ENCODE measurements at regions not wholly inside any gene's neighbourhood (a gene's known extent, or its start where the extent isn't known, plus 50 kb on each side); places are given as distances from the start of the nearest gene placed in this dataset.

DNA sequence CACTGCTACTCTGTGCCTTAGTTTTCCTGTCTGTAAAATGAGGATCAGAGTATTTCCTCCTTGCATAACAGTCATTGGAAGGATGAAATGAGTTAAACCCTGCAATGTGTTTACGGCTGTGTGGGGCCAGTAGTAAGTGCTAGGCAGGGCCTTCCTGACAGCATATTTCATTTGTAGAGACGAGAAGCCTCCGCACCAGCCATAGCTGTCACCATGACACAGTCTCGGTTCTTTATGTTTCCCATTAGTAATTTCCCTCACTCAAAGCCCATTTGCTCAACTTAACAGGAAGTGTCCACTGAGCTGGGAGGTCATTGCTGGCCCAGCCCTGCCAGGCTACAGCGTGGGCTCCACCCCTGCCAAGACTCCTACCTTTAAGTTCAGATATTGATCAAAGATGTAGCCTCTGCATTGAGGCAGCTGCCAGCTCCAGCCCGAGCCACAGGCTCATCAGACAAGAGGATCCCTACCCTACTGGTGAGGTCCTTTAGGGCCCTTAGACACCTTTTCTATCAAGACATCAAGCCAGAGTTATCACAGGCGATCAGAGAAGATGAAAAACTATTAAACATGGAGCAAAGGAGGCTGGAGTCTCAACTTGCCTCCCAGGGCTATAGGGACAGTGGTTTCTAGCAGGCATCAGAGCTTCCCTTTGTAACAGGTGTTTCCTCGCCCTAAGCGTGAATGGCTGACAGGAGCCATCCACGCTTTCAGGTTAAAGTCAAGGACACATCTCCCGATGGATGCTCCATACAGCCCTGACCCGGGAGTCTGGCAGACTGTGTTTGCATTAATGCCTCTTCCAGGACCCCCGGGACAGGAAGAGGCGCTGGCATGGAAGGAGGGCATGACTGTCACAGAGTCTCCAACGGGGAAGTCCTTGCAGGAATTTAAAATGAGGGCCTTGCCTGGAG lies 251.7 kb downstream of the NDUFA10 start:
- H3K9me3 ChIP-seq (ENCODE audit: control insufficient read depth, low read length): peaks cover 5% of the 10 kb centered on the region
- H3K4me3 ChIP-seq (ENCODE audit: insufficient read depth, low read depth, low read length): no peak overlapping the region
- H3K4me1 ChIP-seq (ENCODE audit: control insufficient read depth, insufficient read depth, low read length): no peaks in the 10 kb centered on the region
- H3K36me3 ChIP-seq (ENCODE audit: control insufficient read depth, insufficient read depth, low read length): no peaks in the 10 kb centered on the region
- H3K27me3 ChIP-seq (ENCODE audit: control insufficient read depth, insufficient read depth, low read length, poor library complexity, severe bottlenecking): peaks cover 15% of the 10 kb centered on the region
- H3K27ac ChIP-seq (ENCODE audit: insufficient read depth, low read depth, low read length, poor library complexity, severe bottlenecking): no peak overlapping the region
- WGBS, 2 experiments: 93 to 95% methylated on average over 15 of the region's 15 CpGs

- H3K27ac ChIP-seq (ENCODE audit: insufficient read depth, low read depth, low read length, poor library complexity, severe bottlenecking): no peak overlapping the region
- H3K9me3 ChIP-seq (ENCODE audit: control insufficient read depth, low read length): peaks cover 5% of the 10 kb centered on the region
- H3K27me3 ChIP-seq (ENCODE audit: control insufficient read depth, insufficient read depth, low read length, poor library complexity, severe bottlenecking): peaks cover 15% of the 10 kb centered on the region
- H3K4me3 ChIP-seq (ENCODE audit: insufficient read depth, low read depth, low read length): no peak overlapping the region
- H3K36me3 ChIP-seq (ENCODE audit: control insufficient read depth, insufficient read depth, low read length): no peaks in the 10 kb centered on the region
- no peaks in the 10 kb centered on the region for H3K4me1 ChIP-seq (ENCODE audit: control insufficient read depth, insufficient read depth, low read length)
- WGBS, 2 experiments: 93 to 97% methylated on average over 5 of the region's 5 CpGs
Measured at GRCh38 chr2:239772721-239773120, 252.4 kb downstream of the NDUFA10 start.

GRCh38 chr2:239770246-239770639 lies 254.9 kb downstream of the NDUFA10 start:
- peaks cover 5% of the 10 kb centered on the region for H3K9me3 ChIP-seq (ENCODE audit: control insufficient read depth, low read length)
- H3K27ac ChIP-seq (ENCODE audit: insufficient read depth, low read depth, low read length, poor library complexity, severe bottlenecking): no peak overlapping the region
- no peaks in the 10 kb centered on the region for H3K36me3 ChIP-seq (ENCODE audit: control insufficient read depth, insufficient read depth, low read length)
- no peak overlapping the region for H3K4me3 ChIP-seq (ENCODE audit: insufficient read depth, low read depth, low read length)
- 94 to 95% methylated on average over 7 of the region's 7 CpGs for WGBS, 2 experiments
- H3K27me3 ChIP-seq (ENCODE audit: control insufficient read depth, insufficient read depth, low read length, poor library complexity, severe bottlenecking): peaks cover 5% of the 10 kb centered on the region
- no peaks in the 10 kb centered on the region for H3K4me1 ChIP-seq (ENCODE audit: control insufficient read depth, insufficient read depth, low read length)

DNA sequence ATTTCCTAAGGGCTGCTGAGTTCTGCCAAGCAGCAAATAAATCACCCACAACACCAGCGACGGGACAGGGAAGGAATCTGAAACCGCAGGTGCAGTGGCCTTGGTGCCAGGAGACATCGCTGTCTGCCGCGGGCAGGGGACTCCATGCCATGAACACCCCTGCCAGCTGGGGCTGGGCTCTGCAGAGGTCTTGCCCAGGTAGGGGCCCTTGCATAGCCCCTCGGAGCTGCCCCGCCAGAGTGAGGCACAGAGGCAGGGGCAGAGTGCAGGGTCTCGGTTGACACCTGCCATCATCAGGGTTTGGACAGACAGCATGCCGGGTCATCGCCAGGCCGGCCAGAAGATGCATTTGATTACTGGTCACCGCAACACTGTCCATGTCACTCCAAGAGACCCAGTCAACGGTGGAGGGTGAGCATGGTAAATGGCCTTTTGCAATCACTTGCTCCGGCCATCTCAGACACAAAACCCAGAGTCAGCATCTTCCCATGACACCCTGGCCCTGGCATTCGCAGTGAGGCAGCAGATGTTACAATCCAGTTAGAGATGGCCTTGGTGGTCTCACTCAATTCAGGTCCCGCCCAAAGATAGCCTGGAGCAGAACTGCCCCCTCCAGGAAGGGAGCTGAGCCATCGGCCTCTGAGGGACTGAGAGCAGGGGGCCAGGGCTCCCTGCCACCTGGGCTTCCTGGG lies 255.4 kb downstream of the NDUFA10 start:
- Histone ChIP-seq H3K36me3 (ENCODE audit: control insufficient read depth, insufficient read depth, low read length) (no peaks in the 10 kb centered on the region), H3K27me3 (ENCODE audit: control insufficient read depth, insufficient read depth, low read length, poor library complexity, severe bottlenecking) (peaks cover under 1% of the 10 kb centered on the region), H3K4me3 (ENCODE audit: insufficient read depth, low read depth, low read length) (no peak overlapping the region), H3K9me3 (ENCODE audit: control insufficient read depth, low read length) (peaks cover 5% of the 10 kb centered on the region), H3K27ac (ENCODE audit: insufficient read depth, low read depth, low read length, poor library complexity, severe bottlenecking) (no peak overlapping the region), H3K4me1 (ENCODE audit: control insufficient read depth, insufficient read depth, low read length) (no peaks in the 10 kb centered on the region)
- WGBS, 2 experiments: 93% methylated on average over 18 of the region's 18 CpGs

DNA sequence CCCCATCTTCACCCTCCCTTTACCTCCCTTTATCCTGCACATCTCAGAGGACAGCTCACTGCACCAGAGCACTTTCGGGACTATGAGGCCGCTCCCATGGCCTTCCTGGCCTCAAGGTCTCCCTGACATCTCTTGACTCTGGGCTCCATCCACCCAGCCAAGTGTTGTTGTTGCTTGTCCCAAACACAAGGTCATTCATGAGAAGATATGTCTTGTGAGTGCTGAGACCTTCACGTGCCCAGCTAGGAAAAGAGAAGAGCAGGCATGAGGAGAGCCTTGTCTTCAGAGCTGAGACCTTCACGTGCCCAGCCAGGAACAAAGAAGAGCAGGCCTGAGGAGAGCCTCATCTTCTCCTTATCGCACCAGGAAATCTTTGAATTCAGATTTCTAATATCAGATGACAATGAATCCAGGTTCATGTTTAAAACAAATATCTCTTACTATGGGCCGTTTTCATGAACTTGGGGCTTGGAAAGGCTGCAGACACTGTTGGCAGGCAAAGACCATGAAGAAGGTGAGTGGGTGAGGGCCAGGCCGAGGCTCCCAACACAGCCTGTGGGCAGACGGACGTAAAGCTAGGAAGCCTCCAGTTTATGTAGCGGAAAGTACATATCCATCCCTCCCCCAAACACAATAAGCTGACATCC lies 256.1 kb downstream of the NDUFA10 start:
- Histone ChIP-seq H3K9me3 (ENCODE audit: control insufficient read depth, low read length) (peaks cover 5% of the 10 kb centered on the region), H3K27ac (ENCODE audit: insufficient read depth, low read depth, low read length, poor library complexity, severe bottlenecking) (no peak overlapping the region), H3K36me3 (ENCODE audit: control insufficient read depth, insufficient read depth, low read length) (no peaks in the 10 kb centered on the region), H3K4me1 (ENCODE audit: control insufficient read depth, insufficient read depth, low read length) (no peaks in the 10 kb centered on the region), H3K4me3 (ENCODE audit: insufficient read depth, low read depth, low read length) (no peak overlapping the region), H3K27me3 (ENCODE audit: control insufficient read depth, insufficient read depth, low read length, poor library complexity, severe bottlenecking) (no peaks in the 10 kb centered on the region)
- WGBS, 2 experiments: 90 to 93% methylated on average over 10 of the region's 10 CpGs

DNA sequence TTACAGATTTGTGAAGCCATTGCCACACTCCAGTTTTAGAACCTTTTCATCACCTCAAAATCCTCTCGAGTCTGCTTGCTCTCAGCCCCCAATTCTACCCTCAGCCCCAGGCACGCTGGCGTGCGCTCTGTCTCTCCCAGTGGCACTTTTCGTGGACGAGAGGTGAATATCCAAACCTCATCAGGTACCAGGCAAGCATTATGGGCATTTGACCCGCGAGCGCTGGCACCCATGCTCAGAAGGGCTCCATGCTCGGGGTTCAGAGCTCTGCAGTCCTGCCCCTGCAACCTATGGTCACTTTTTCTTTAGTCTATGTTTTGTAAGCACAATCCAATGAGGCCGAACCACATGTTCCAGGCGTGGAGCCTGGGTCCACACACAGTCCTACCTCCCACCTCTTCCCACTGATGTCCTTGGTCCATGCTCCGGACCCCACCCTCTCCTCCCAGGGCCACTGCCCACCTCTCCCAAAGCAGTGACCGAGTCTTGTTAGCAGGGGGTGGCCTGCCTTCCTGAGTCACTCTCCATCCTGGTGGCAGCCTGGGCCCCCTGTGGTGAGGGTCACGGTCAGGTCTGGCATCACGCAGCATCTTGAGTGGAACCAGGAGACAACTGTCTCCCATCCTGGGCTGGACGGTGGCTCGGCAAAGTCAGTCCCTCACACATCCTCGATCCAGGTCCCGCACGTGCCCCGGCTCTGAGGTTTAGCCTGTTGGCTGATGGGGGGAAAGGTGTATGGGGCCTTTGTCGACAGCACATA lies 256.9 kb downstream of the NDUFA10 start:
- WGBS, 2 experiments: 94 to 95% methylated on average over 23 of the region's 23 CpGs
- H3K36me3 ChIP-seq (ENCODE audit: control insufficient read depth, insufficient read depth, low read length): no peaks in the 10 kb centered on the region

GRCh38 chr2:239767021-239767905 lies 257.9 kb downstream of the NDUFA10 start:
- 88% methylated on average over 26 of the region's 26 CpGs for WGBS, 2 experiments
- no peak overlapping the region for H3K27ac ChIP-seq (ENCODE audit: insufficient read depth, low read depth, low read length, poor library complexity, severe bottlenecking)
- H3K27me3 ChIP-seq (ENCODE audit: control insufficient read depth, insufficient read depth, low read length, poor library complexity, severe bottlenecking): no peaks in the 10 kb centered on the region

More for the DNA sequence above, 256.9 kb downstream of the NDUFA10 start:
- Histone ChIP-seq H3K27me3 (ENCODE audit: control insufficient read depth, insufficient read depth, low read length, poor library complexity, severe bottlenecking) (no peaks in the 10 kb centered on the region), H3K27ac (ENCODE audit: insufficient read depth, low read depth, low read length, poor library complexity, severe bottlenecking) (no peak overlapping the region), H3K9me3 (ENCODE audit: control insufficient read depth, low read length) (peaks cover 5% of the 10 kb centered on the region), H3K4me1 (ENCODE audit: control insufficient read depth, insufficient read depth, low read length) (no peaks in the 10 kb centered on the region), H3K4me3 (ENCODE audit: insufficient read depth, low read depth, low read length) (no peak overlapping the region)

GRCh38 chr2:239765911-239766310 lies 259.2 kb downstream of the NDUFA10 start:
- Histone ChIP-seq H3K36me3 (ENCODE audit: control insufficient read depth, insufficient read depth, low read length) (no peaks in the 10 kb centered on the region), H3K27ac (ENCODE audit: insufficient read depth, low read depth, low read length, poor library complexity, severe bottlenecking) (no peak overlapping the region), H3K9me3 (ENCODE audit: control insufficient read depth, low read length) (no peaks in the 10 kb centered on the region), H3K27me3 (ENCODE audit: control insufficient read depth, insufficient read depth, low read length, poor library complexity, severe bottlenecking) (no peaks in the 10 kb centered on the region), H3K4me3 (ENCODE audit: insufficient read depth, low read depth, low read length) (no peak overlapping the region), H3K4me1 (ENCODE audit: control insufficient read depth, insufficient read depth, low read length) (no peaks in the 10 kb centered on the region)
- WGBS, 2 experiments: 94 to 96% methylated on average over 12 of the region's 12 CpGs

More at GRCh38 chr2:239767021-239767905, 257.9 kb downstream of the NDUFA10 start:
- Histone ChIP-seq H3K9me3 (ENCODE audit: control insufficient read depth, low read length) (peaks cover 5% of the 10 kb centered on the region), H3K36me3 (ENCODE audit: control insufficient read depth, insufficient read depth, low read length) (no peaks in the 10 kb centered on the region), H3K4me1 (ENCODE audit: control insufficient read depth, insufficient read depth, low read length) (no peaks in the 10 kb centered on the region), H3K4me3 (ENCODE audit: insufficient read depth, low read depth, low read length) (no peak overlapping the region)
